ENCODE measurements at regions not wholly inside any gene's neighbourhood (a gene's known extent, or its start where the extent isn't known, plus 50 kb on each side); places are given as distances from the start of the nearest gene placed in this dataset.
A peak's percentile ranks its signal among the peaks of the same experiment; 100 is the strongest.
"Not testable (repeated sequence)": the region's sequence is repeated elsewhere in the genome, so short reads cannot be mapped to it uniquely, and the experiment has no call there.

- no peak for TF ChIP-seq ZNF274 (IDR thresholded peaks at IDR 0.05; ENCODE audit: low read depth, low read length)
- TF ChIP-seq YY1 (IDR thresholded peaks at IDR 0.05; ENCODE audit: insufficient read depth, insufficient read length): no peak
- TF ChIP-seq SUZ12 (IDR thresholded peaks at IDR 0.05; ENCODE audit: extremely low read depth, insufficient read depth, insufficient read length): no peak
- Histone ChIP-seq H3K4me3 (ENCODE audit: insufficient read length, low read depth) (no peak overlapping the region), H3K9me3 (ENCODE audit: insufficient read depth, low read length) (no peaks in the 10 kb centered on the region), H3K36me3 (ENCODE audit: insufficient read depth, insufficient read length, low read length) (no peaks in the 10 kb centered on the region), H3K9ac (ENCODE audit: insufficient read length, low read depth) (no peak overlapping the region), H3K4me1 (ENCODE audit: insufficient read depth, insufficient read length) (no peaks in the 10 kb centered on the region), H3K27me3 (ENCODE audit: insufficient read depth, insufficient read length) (no peaks in the 10 kb centered on the region)
- DNase-seq (ENCODE audit: low read depth, low spot score): no peak
These were observed 1356.3 kb upstream of the ACO1 start for GRCh38 chr9:31028137-31028536.

- H3K9me3 ChIP-seq (ENCODE audit: insufficient read depth, low read length): no peaks in the 10 kb centered on the region
- DNase-seq (ENCODE audit: low read depth, low spot score): peak; percentile 85
- H3K27me3 ChIP-seq (ENCODE audit: insufficient read depth, insufficient read length): no peaks in the 10 kb centered on the region
- H3K36me3 ChIP-seq (ENCODE audit: insufficient read depth, insufficient read length, low read length): no peaks in the 10 kb centered on the region
- no peak overlapping the region for H3K4me3 ChIP-seq (ENCODE audit: insufficient read length, low read depth)
- TF ChIP-seq SUZ12 (IDR thresholded peaks at IDR 0.05; ENCODE audit: extremely low read depth, insufficient read depth, insufficient read length) (no peak), YY1 (IDR thresholded peaks at IDR 0.05; ENCODE audit: insufficient read depth, insufficient read length) (no peak), ZNF274 (IDR thresholded peaks at IDR 0.05; ENCODE audit: low read depth, low read length) (no peak)
- no peak overlapping the region for H3K9ac ChIP-seq (ENCODE audit: insufficient read length, low read depth)
- H3K4me1 ChIP-seq (ENCODE audit: insufficient read depth, insufficient read length): no peaks in the 10 kb centered on the region
These were observed 1353.7 kb upstream of the ACO1 start for GRCh38 chr9:31030741-31031202.

GRCh38 chr9:31032206-31032605 lies 1352.2 kb upstream of the ACO1 start:
- Histone ChIP-seq H3K27me3 (ENCODE audit: insufficient read depth, insufficient read length) (no peaks in the 10 kb centered on the region), H3K9ac (ENCODE audit: insufficient read length, low read depth) (no peak overlapping the region), H3K4me1 (ENCODE audit: insufficient read depth, insufficient read length) (no peaks in the 10 kb centered on the region), H3K4me3 (ENCODE audit: insufficient read length, low read depth) (no peak overlapping the region), H3K36me3 (ENCODE audit: insufficient read depth, insufficient read length, low read length) (no peaks in the 10 kb centered on the region), H3K9me3 (ENCODE audit: insufficient read depth, low read length) (no peaks in the 10 kb centered on the region)
- no peak for TF ChIP-seq SUZ12 (IDR thresholded peaks at IDR 0.05; ENCODE audit: extremely low read depth, insufficient read depth, insufficient read length)
- no peak for TF ChIP-seq ZNF274 (IDR thresholded peaks at IDR 0.05; ENCODE audit: low read depth, low read length)
- no peak for TF ChIP-seq YY1 (IDR thresholded peaks at IDR 0.05; ENCODE audit: insufficient read depth, insufficient read length)
- no peak for DNase-seq (ENCODE audit: low read depth, low spot score)

- H3K36me3 ChIP-seq (ENCODE audit: insufficient read depth, insufficient read length, low read length): no peaks in the 10 kb centered on the region
- H3K4me3 ChIP-seq (ENCODE audit: insufficient read length, low read depth): no peak overlapping the region
- TF ChIP-seq SUZ12 (IDR thresholded peaks at IDR 0.05; ENCODE audit: extremely low read depth, insufficient read depth, insufficient read length): no peak
- no peak for TF ChIP-seq YY1 (IDR thresholded peaks at IDR 0.05; ENCODE audit: insufficient read depth, insufficient read length)
- no peak for TF ChIP-seq ZNF274 (IDR thresholded peaks at IDR 0.05; ENCODE audit: low read depth, low read length)
- no peak for DNase-seq (ENCODE audit: low read depth, low spot score)
- H3K27me3 ChIP-seq (ENCODE audit: insufficient read depth, insufficient read length): no peaks in the 10 kb centered on the region
- H3K9ac ChIP-seq (ENCODE audit: insufficient read length, low read depth): no peak overlapping the region
- no peaks in the 10 kb centered on the region for H3K9me3 ChIP-seq (ENCODE audit: insufficient read depth, low read length)
- no peaks in the 10 kb centered on the region for H3K4me1 ChIP-seq (ENCODE audit: insufficient read depth, insufficient read length)
These were observed 1350.1 kb upstream of the ACO1 start for GRCh38 chr9:31034311-31034710.

GRCh38 chr9:31040564-31040963 lies 1343.9 kb upstream of the ACO1 start:
- H3K4me3 ChIP-seq (ENCODE audit: insufficient read length, low read depth): no peak overlapping the region
- DNase-seq (ENCODE audit: low read depth, low spot score): no peak
- TF ChIP-seq YY1 (IDR thresholded peaks at IDR 0.05; ENCODE audit: insufficient read depth, insufficient read length) (no peak), ZNF274 (IDR thresholded peaks at IDR 0.05; ENCODE audit: low read depth, low read length) (no peak), SUZ12 (IDR thresholded peaks at IDR 0.05; ENCODE audit: extremely low read depth, insufficient read depth, insufficient read length) (no peak)
- no peaks in the 10 kb centered on the region for H3K4me1 ChIP-seq (ENCODE audit: insufficient read depth, insufficient read length)
- H3K36me3 ChIP-seq (ENCODE audit: insufficient read depth, insufficient read length, low read length): no peaks in the 10 kb centered on the region
- no peaks in the 10 kb centered on the region for H3K27me3 ChIP-seq (ENCODE audit: insufficient read depth, insufficient read length)
- no peak overlapping the region for H3K9ac ChIP-seq (ENCODE audit: insufficient read length, low read depth)
- H3K9me3 ChIP-seq (ENCODE audit: insufficient read depth, low read length): no peaks in the 10 kb centered on the region

- TF ChIP-seq YY1 (IDR thresholded peaks at IDR 0.05; ENCODE audit: insufficient read depth, insufficient read length) (no peak), ZNF274 (IDR thresholded peaks at IDR 0.05; ENCODE audit: low read depth, low read length) (no peak), SUZ12 (IDR thresholded peaks at IDR 0.05; ENCODE audit: extremely low read depth, insufficient read depth, insufficient read length) (no peak)
- Histone ChIP-seq H3K4me3 (ENCODE audit: insufficient read length, low read depth) (no peak overlapping the region), H3K9me3 (ENCODE audit: insufficient read depth, low read length) (no peaks in the 10 kb centered on the region), H3K4me1 (ENCODE audit: insufficient read depth, insufficient read length) (no peaks in the 10 kb centered on the region), H3K27me3 (ENCODE audit: insufficient read depth, insufficient read length) (no peaks in the 10 kb centered on the region), H3K36me3 (ENCODE audit: insufficient read depth, insufficient read length, low read length) (no peaks in the 10 kb centered on the region), H3K9ac (ENCODE audit: insufficient read length, low read depth) (no peak overlapping the region)
- no peak for DNase-seq (ENCODE audit: low read depth, low spot score)
These were observed 1338.6 kb upstream of the ACO1 start for GRCh38 chr9:31045810-31046209.

GRCh38 chr9:31061592-31061991 lies 1322.9 kb upstream of the ACO1 start:
- not testable (repeated sequence) for DNase-seq (ENCODE audit: low read depth, low spot score); H3K36me3 ChIP-seq (ENCODE audit: insufficient read depth, insufficient read length, low read length); H3K9me3 ChIP-seq (ENCODE audit: insufficient read depth, low read length); H3K9ac ChIP-seq (ENCODE audit: insufficient read length, low read depth); H3K4me1 ChIP-seq (ENCODE audit: insufficient read depth, insufficient read length); H3K4me3 ChIP-seq (ENCODE audit: insufficient read length, low read depth); H3K27me3 ChIP-seq (ENCODE audit: insufficient read depth, insufficient read length)

- Histone ChIP-seq H3K27me3 (ENCODE audit: insufficient read depth, insufficient read length) (no peaks in the 10 kb centered on the region), H3K9me3 (ENCODE audit: insufficient read depth, low read length) (no peaks in the 10 kb centered on the region), H3K4me1 (ENCODE audit: insufficient read depth, insufficient read length) (no peaks in the 10 kb centered on the region), H3K4me3 (ENCODE audit: insufficient read length, low read depth) (no peak overlapping the region), H3K36me3 (ENCODE audit: insufficient read depth, insufficient read length, low read length) (no peaks in the 10 kb centered on the region), H3K9ac (ENCODE audit: insufficient read length, low read depth) (no peak overlapping the region)
- TF ChIP-seq SUZ12 (IDR thresholded peaks at IDR 0.05; ENCODE audit: extremely low read depth, insufficient read depth, insufficient read length) (no peak), ZNF274 (IDR thresholded peaks at IDR 0.05; ENCODE audit: low read depth, low read length) (no peak), YY1 (IDR thresholded peaks at IDR 0.05; ENCODE audit: insufficient read depth, insufficient read length) (no peak)
- no peak for DNase-seq (ENCODE audit: low read depth, low spot score)
These were observed 1318.8 kb upstream of the ACO1 start for GRCh38 chr9:31065691-31066090.

Measured in NT2/D1 (cell line).